ENCODE measurements at regions not wholly inside any gene's neighbourhood (a gene's known extent, or its start where the extent isn't known, plus 50 kb on each side); places are given as distances from the start of the nearest gene placed in this dataset.

DNA sequence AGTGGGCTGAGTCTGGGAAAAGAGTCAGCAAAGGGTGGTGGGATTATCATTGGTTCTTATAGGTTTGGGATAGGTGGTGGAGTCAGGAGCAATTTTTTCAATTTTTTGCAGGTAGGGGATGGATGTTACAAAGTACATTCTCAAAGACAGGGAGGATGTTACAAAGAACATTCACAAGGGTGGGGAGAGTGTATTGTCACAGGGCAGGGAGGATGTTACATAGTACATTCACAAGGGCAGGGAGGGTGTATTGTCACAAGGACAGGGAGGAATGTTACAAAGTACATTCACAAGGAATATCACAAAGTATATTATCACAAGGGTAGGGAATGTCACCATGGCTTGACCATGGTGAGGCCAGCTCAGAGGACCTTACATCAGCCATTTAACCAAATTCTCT lies 58.6 kb upstream of the WDR75 start:
- no peak for TF ChIP-seq RAD21 (IDR thresholded peaks at IDR 0.05)
- TF ChIP-seq CTCF (IDR thresholded peaks at IDR 0.05; ENCODE audit: low read depth, low read length, missing input control): no peak
- TF ChIP-seq GABPA (IDR thresholded peaks at IDR 0.05 in 1 of 2, conservative IDR thresholded peaks at IDR 0.05 in 1 of 2): no peak
- TF ChIP-seq, protein P1, sequence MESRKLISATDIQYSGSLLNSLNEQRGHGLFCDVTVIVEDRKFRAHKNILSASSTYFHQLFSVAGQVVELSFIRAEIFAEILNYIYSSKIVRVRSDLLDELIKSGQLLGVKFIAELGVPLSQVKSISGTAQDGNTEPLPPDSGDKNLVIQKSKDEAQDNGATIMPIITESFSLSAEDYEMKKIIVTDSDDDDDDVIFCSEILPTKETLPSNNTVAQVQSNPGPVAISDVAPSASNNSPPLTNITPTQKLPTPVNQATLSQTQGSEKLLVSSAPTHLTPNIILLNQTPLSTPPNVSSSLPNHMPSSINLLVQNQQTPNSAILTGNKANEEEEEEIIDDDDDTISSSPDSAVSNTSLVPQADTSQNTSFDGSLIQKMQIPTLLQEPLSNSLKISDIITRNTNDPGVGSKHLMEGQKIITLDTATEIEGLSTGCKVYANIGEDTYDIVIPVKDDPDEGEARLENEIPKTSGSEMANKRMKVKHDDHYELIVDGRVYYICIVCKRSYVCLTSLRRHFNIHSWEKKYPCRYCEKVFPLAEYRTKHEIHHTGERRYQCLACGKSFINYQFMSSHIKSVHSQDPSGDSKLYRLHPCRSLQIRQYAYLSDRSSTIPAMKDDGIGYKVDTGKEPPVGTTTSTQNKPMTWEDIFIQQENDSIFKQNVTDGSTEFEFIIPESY (IDR thresholded peaks at IDR 0.05): no peak
- no peak for TF ChIP-seq EGR1 (IDR thresholded peaks at IDR 0.05; ENCODE audit: low read depth in 2 of 2)
- no peak for TF ChIP-seq TAF1 (conservative IDR thresholded peaks at IDR 0.05)
- TF ChIP-seq, protein P2, sequence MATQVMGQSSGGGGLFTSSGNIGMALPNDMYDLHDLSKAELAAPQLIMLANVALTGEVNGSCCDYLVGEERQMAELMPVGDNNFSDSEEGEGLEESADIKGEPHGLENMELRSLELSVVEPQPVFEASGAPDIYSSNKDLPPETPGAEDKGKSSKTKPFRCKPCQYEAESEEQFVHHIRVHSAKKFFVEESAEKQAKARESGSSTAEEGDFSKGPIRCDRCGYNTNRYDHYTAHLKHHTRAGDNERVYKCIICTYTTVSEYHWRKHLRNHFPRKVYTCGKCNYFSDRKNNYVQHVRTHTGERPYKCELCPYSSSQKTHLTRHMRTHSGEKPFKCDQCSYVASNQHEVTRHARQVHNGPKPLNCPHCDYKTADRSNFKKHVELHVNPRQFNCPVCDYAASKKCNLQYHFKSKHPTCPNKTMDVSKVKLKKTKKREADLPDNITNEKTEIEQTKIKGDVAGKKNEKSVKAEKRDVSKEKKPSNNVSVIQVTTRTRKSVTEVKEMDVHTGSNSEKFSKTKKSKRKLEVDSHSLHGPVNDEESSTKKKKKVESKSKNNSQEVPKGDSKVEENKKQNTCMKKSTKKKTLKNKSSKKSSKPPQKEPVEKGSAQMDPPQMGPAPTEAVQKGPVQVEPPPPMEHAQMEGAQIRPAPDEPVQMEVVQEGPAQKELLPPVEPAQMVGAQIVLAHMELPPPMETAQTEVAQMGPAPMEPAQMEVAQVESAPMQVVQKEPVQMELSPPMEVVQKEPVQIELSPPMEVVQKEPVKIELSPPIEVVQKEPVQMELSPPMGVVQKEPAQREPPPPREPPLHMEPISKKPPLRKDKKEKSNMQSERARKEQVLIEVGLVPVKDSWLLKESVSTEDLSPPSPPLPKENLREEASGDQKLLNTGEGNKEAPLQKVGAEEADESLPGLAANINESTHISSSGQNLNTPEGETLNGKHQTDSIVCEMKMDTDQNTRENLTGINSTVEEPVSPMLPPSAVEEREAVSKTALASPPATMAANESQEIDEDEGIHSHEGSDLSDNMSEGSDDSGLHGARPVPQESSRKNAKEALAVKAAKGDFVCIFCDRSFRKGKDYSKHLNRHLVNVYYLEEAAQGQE (IDR thresholded peaks at IDR 0.05): no peak
- TF ChIP-seq YY1 (IDR thresholded peaks at IDR 0.05): no peak
- TF ChIP-seq MAX (IDR thresholded peaks at IDR 0.05): no peak
- TF ChIP-seq SP1 (IDR thresholded peaks at IDR 0.05): no peak
- TF ChIP-seq JUND (IDR thresholded peaks at IDR 0.05): no peak
- TF ChIP-seq RXRA (IDR thresholded peaks at IDR 0.05): no peak

Data from liver (tissue), 3 donors.